Transverse colon (tissue), 4 donors: ENCODE measurements at regions not wholly inside any gene's neighbourhood (a gene's known extent, or its start where the extent isn't known, plus 50 kb on each side); places are given as distances from the start of the nearest gene placed in this dataset.

ENCODE experiments used
- EP300 ChIP-seq: sonication (generic); formaldehyde crosslinking; IDR thresholded peaks from one replicate; pipeline ENCODE4 v1.6.1; 2017; ENCODE audit warnings: antibody characterized with exemption, low read depth
- POLR2A ChIP-seq: fragments of 450-650 bp; IDR thresholded peaks from one replicate; pipeline ENCODE4 v1.6.1; 2016; ENCODE audit warnings: antibody characterized with exemption, mild to moderate bottlenecking, moderate library complexity
- POLR2AphosphoS5 ChIP-seq, 3 donors: sonication (generic); formaldehyde crosslinking; IDR thresholded peaks; one replicate each; pipeline ENCODE4 v1.6.1; 2016; ENCODE audit warnings: antibody characterized with exemption in 3 of 3
- TF ChIP-seq, protein P1 (sequence below), 5 experiments: fragments of 200-600 bp in 3 of 5; fragments of 450-650 bp in 2 of 5; sonication (generic) in 3 of 5; IDR thresholded peaks; 1 replicate in 2 of 5; 2 replicates in 3 of 5; pipeline ENCODE4 v1.5.1; 2016 to 2017; ENCODE audit warnings: antibody characterized with exemption in 5 of 5, inconsistent platforms in 3 of 5, mild to moderate bottlenecking in 2 of 5, moderate library complexity in 1 of 5

DNA sequence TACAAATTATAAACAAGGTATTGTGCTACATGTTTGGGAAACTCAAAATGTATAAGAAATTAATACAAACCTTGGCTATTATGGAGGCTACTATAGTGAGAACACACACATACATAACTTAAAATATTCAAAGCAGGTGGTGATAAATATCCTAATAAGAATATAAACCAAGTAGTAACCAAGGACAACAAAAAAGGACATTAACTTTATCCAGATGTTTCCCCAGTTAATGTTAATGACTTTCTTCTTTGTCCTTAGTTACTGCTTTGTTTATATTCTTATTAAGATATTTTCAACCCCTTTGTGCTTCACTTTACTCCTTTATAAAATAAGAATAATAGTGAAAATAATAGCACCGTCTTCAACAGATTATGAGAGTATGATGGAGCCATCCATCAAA is 241.6 kb downstream of the CALCRL start:
- TF ChIP-seq, protein P1, sequence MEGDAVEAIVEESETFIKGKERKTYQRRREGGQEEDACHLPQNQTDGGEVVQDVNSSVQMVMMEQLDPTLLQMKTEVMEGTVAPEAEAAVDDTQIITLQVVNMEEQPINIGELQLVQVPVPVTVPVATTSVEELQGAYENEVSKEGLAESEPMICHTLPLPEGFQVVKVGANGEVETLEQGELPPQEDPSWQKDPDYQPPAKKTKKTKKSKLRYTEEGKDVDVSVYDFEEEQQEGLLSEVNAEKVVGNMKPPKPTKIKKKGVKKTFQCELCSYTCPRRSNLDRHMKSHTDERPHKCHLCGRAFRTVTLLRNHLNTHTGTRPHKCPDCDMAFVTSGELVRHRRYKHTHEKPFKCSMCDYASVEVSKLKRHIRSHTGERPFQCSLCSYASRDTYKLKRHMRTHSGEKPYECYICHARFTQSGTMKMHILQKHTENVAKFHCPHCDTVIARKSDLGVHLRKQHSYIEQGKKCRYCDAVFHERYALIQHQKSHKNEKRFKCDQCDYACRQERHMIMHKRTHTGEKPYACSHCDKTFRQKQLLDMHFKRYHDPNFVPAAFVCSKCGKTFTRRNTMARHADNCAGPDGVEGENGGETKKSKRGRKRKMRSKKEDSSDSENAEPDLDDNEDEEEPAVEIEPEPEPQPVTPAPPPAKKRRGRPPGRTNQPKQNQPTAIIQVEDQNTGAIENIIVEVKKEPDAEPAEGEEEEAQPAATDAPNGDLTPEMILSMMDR (IDR thresholded peaks at IDR 0.05): no peak
- no peak for TF ChIP-seq EP300
- TF ChIP-seq POLR2A: no peak
- TF ChIP-seq POLR2AphosphoS5 (IDR thresholded peaks at IDR 0.05): no peak
